GM13977 (cell line): ENCODE measurements at regions not wholly inside any gene's neighbourhood (a gene's known extent, or its start where the extent isn't known, plus 50 kb on each side); places are given as distances from the start of the nearest gene placed in this dataset.
A peak's percentile ranks its signal among the peaks of the same experiment; 100 is the strongest.

Experiments
- DNase-seq: peaks from one replicate; pipeline ENCODE4 v3.0.0; 2012; ENCODE audit warnings: low spot score
- CTCF ChIP-seq: IDR thresholded peaks from 2 replicates; pipeline ENCODE4 v1.5.1; 2012; ENCODE audit warnings: mild to moderate bottlenecking, control low read depth; ENCODE audit not compliant: insufficient read depth; ENCODE audit errors: extremely low read depth, missing control alignments
- in situ Hi-C: fragments of 300-500 bp; cut with MboI; formaldehyde crosslinking; loops from one replicate; pipeline ENCODE4 v1.12.0; 2022; ENCODE audit warnings: low sequenced_read_pairs, low pct_unique_long_range_greater_than_20kb, mixed read lengths, inconsistent platforms; ENCODE audit not compliant: unreplicated experiment

GRCh38 chr11:8340296-8340695 lies 76.6 kb upstream of the LMO1 start:
- in situ Hi-C loops: loop anchor here (25.0 kb wide), 1 partner anchor 222 kb away; no protein-coding TSS in a partner anchor

GRCh38 chr11:8339592-8340022 lies 75.9 kb upstream of the LMO1 start:
- no peak for TF ChIP-seq CTCF
- in situ Hi-C loops: loop anchor here (25.0 kb wide), 1 partner anchor 223 kb away; no protein-coding TSS in a partner anchor
- DNase-seq: no peak

More at GRCh38 chr11:8340296-8340695, 76.6 kb upstream of the LMO1 start:
- TF ChIP-seq CTCF: no peak
- DNase-seq: no peak

- in situ Hi-C loops: loop anchor here (25.0 kb wide), 1 partner anchor 224 kb away; no protein-coding TSS in a partner anchor
- peak; percentile 81 for TF ChIP-seq CTCF
- DNase-seq: peak; percentile 82
Measured at GRCh38 chr11:8338138-8338537, 74.5 kb upstream of the LMO1 start.

GRCh38 chr11:8337130-8337795 lies 73.6 kb upstream of the LMO1 start:
- no peak for DNase-seq
- no peak for TF ChIP-seq CTCF
- in situ Hi-C loops: loop anchor here (25.0 kb wide), 1 partner anchor 225 kb away; no protein-coding TSS in a partner anchor

GRCh38 chr11:8336356-8337129 lies 72.9 kb upstream of the LMO1 start:
- DNase-seq: no peak
- in situ Hi-C loops: loop anchor here (25.0 kb wide), 1 partner anchor 226 kb away; no protein-coding TSS in a partner anchor
- TF ChIP-seq CTCF: no peak

GRCh38 chr11:8335683-8336082 lies 72.0 kb upstream of the LMO1 start:
- DNase-seq: no peak
- in situ Hi-C loops: loop anchor here (25.0 kb wide), 1 partner anchor 227 kb away; no protein-coding TSS in a partner anchor
- no peak for TF ChIP-seq CTCF
